ENCODE measurements at regions not wholly inside any gene's neighbourhood (a gene's known extent, or its start where the extent isn't known, plus 50 kb on each side); places are given as distances from the start of the nearest gene placed in this dataset.

DNA sequence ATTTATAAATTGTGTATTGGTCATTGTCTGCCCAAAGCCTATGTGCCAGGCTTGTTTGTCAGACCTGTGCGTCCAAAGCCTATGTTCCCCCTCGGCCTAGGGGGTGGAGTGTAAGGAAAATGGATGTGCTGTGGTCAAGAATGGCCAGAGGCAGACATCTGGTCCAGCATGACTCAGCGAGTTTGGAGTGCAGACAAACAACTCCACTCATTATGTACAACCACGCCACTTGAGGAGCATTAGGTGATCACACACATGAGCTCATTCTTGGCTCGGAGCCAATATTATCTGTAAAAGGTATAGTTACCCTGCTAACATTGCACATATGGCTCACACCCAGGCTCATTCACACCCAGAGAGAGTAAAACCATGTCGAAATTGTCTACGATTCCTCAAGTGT lies 1047.6 kb upstream of the ADGRL4 start:
- TF ChIP-seq, protein P1, sequence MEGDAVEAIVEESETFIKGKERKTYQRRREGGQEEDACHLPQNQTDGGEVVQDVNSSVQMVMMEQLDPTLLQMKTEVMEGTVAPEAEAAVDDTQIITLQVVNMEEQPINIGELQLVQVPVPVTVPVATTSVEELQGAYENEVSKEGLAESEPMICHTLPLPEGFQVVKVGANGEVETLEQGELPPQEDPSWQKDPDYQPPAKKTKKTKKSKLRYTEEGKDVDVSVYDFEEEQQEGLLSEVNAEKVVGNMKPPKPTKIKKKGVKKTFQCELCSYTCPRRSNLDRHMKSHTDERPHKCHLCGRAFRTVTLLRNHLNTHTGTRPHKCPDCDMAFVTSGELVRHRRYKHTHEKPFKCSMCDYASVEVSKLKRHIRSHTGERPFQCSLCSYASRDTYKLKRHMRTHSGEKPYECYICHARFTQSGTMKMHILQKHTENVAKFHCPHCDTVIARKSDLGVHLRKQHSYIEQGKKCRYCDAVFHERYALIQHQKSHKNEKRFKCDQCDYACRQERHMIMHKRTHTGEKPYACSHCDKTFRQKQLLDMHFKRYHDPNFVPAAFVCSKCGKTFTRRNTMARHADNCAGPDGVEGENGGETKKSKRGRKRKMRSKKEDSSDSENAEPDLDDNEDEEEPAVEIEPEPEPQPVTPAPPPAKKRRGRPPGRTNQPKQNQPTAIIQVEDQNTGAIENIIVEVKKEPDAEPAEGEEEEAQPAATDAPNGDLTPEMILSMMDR (IDR thresholded peaks at IDR 0.05), result no peak
- TF ChIP-seq POLR2A (IDR thresholded peaks at IDR 0.05), result no peak
- no peaks in the 10 kb centered on the region for H3K9me3 ChIP-seq (replicated peaks in 1 of 3)
- H3K4me3 ChIP-seq, result no peak overlapping the region
- intact Hi-C loops (cut with DNase I), result no loop called here
- DNase-seq, result no peak
- H3K4me1 ChIP-seq (replicated peaks in 1 of 2), result no peaks in the 10 kb centered on the region
- no peaks in the 10 kb centered on the region for H3K27me3 ChIP-seq
- 77 to 82% (median 79%) methylated on average over 7 of the region's 7 CpGs for WGBS, 4 donors
- no peaks in the 10 kb centered on the region for H3K36me3 ChIP-seq (replicated peaks in 1 of 2)
- H3K27ac ChIP-seq, result no peak overlapping the region

- DNase-seq, result no peak
- WGBS, 4 donors, result 91 to 100% (median 97%) methylated on average over 2 to 14 of the region's 14 CpGs
- H3K4me1 ChIP-seq (replicated peaks in 1 of 2), result no peaks in the 10 kb centered on the region
- no peaks in the 10 kb centered on the region for H3K27me3 ChIP-seq
- no peak overlapping the region for H3K4me3 ChIP-seq
- H3K9me3 ChIP-seq (replicated peaks in 1 of 3), result no peaks in the 10 kb centered on the region
- intact Hi-C loops (cut with DNase I), result no loop called here
- no peaks in the 10 kb centered on the region for H3K36me3 ChIP-seq (replicated peaks in 1 of 2)
- H3K27ac ChIP-seq, result no peak overlapping the region
- TF ChIP-seq, protein P1 (IDR thresholded peaks at IDR 0.05), result no peak
- TF ChIP-seq POLR2A (IDR thresholded peaks at IDR 0.05), result no peak
Observed at GRCh38 chr1:80053613-80054012, 1047.1 kb upstream of the ADGRL4 start.

GRCh38 chr1:80050523-80050922 lies 1044.0 kb upstream of the ADGRL4 start:
- H3K9me3 ChIP-seq (replicated peaks in 1 of 3), result no peaks in the 10 kb centered on the region
- no peaks in the 10 kb centered on the region for H3K27me3 ChIP-seq
- intact Hi-C loops (cut with DNase I), result no loop called here
- TF ChIP-seq, protein P1 (IDR thresholded peaks at IDR 0.05), result no peak
- no peak for TF ChIP-seq POLR2A (IDR thresholded peaks at IDR 0.05)
- no peak for DNase-seq
- H3K4me1 ChIP-seq (replicated peaks in 1 of 2), result no peaks in the 10 kb centered on the region
- no peaks in the 10 kb centered on the region for H3K36me3 ChIP-seq (replicated peaks in 1 of 2)
- H3K27ac ChIP-seq, result no peak overlapping the region
- 93 to 96% (median 94%) methylated on average over 14 of the region's 14 CpGs for WGBS, 4 donors
- H3K4me3 ChIP-seq, result no peak overlapping the region

DNA sequence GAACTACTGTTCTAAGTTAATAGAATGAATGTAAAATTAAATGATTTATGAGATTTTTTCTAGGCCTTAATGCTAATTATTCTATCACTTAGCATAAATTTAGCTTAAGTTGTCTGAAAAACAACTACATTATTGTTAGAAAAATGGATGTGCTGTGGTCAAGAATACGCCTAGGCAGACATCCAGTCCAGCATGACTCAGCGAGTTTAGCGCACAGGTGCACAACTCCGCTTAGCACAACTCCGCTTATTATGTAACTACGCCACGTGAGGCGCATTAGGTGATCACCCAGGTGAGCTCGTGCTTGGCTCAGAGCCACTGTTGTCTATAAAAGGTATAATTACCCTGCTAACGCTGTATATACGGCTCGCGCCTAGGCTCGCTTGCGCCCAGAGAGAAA lies 1043.6 kb upstream of the ADGRL4 start:
- no peaks in the 10 kb centered on the region for H3K36me3 ChIP-seq (replicated peaks in 1 of 2)
- H3K4me1 ChIP-seq (replicated peaks in 1 of 2), result no peaks in the 10 kb centered on the region
- TF ChIP-seq, protein P1 (IDR thresholded peaks at IDR 0.05), result no peak
- TF ChIP-seq POLR2A (IDR thresholded peaks at IDR 0.05), result no peak
- WGBS, 4 donors, result 95 to 97% (median 96%) methylated on average over 15 of the region's 15 CpGs
- H3K4me3 ChIP-seq, result no peak overlapping the region
- no peaks in the 10 kb centered on the region for H3K9me3 ChIP-seq (replicated peaks in 1 of 3)
- no peaks in the 10 kb centered on the region for H3K27me3 ChIP-seq
- DNase-seq, result no peak
- no peak overlapping the region for H3K27ac ChIP-seq
- intact Hi-C loops (cut with DNase I), result no loop called here

Data from adrenal gland (tissue), 9 donors.